H9 (cell line): ENCODE measurements at regions not wholly inside any gene's neighbourhood (a gene's known extent, or its start where the extent isn't known, plus 50 kb on each side); places are given as distances from the start of the nearest gene placed in this dataset.

Source experiments
- DNase-seq: peaks from one replicate; pipeline ENCODE4 v3.0.0-alpha.2; 2017
- H2AFZ ChIP-seq: one replicate; pipeline ENCODE4 v1.6.1; 2013; ENCODE audit warnings: mild to moderate bottlenecking, low read length, control low read depth, moderate library complexity
- H2AK5ac ChIP-seq: 2 replicates; pipeline ENCODE4 v1.6.1; 2013; ENCODE audit warnings: low read length, control low read depth, mixed read lengths; ENCODE audit not compliant: insufficient read length
- H2BK120ac ChIP-seq: one replicate; pipeline ENCODE4 v1.6.1; 2013; ENCODE audit warnings: low read depth, mild to moderate bottlenecking, low read length, control low read depth, inconsistent platforms; ENCODE audit not compliant: poor library complexity, severe bottlenecking
- H2BK12ac ChIP-seq: 2 replicates; pipeline ENCODE4 v1.6.1; 2013; ENCODE audit warnings: low read length, control low read depth, mixed read lengths, low read depth; ENCODE audit not compliant: insufficient read length
- H2BK15ac ChIP-seq: 2 replicates; pipeline ENCODE4 v1.6.1; 2013; ENCODE audit warnings: low read depth, low read length, control low read depth
- H2BK20ac ChIP-seq: one replicate; pipeline ENCODE4 v1.6.1; 2013; ENCODE audit warnings: low read depth, mild to moderate bottlenecking, low read length, control low read depth, inconsistent platforms; ENCODE audit not compliant: poor library complexity, severe bottlenecking
- H2BK5ac ChIP-seq: 2 replicates; pipeline ENCODE4 v1.6.1; 2013; ENCODE audit warnings: low read length, control low read depth, mixed read lengths; ENCODE audit not compliant: insufficient read length
- H3K14ac ChIP-seq: 2 replicates; pipeline ENCODE4 v1.6.1; 2013; ENCODE audit warnings: low read length, control low read depth; ENCODE audit not compliant: insufficient read depth
- H3K18ac ChIP-seq: 2 replicates; pipeline ENCODE4 v1.6.1; 2013; ENCODE audit warnings: low read depth, mild to moderate bottlenecking, mixed read lengths, low read length, control low read depth; ENCODE audit not compliant: insufficient read length
- H3K23ac ChIP-seq: 2 replicates; pipeline ENCODE4 v1.6.1; 2013; ENCODE audit warnings: low read length, control low read depth, mixed read lengths, low read depth; ENCODE audit not compliant: insufficient read length
- H3K23me2 ChIP-seq: 2 replicates; pipeline ENCODE4 v1.6.1; 2013; ENCODE audit warnings: low read depth, mild to moderate bottlenecking, mixed read lengths, low read length, control low read depth; ENCODE audit not compliant: insufficient read length, poor library complexity, severe bottlenecking
- H3K27ac ChIP-seq: 2 replicates; pipeline ENCODE4 v1.5.1; 2013; ENCODE audit warnings: low read length, control low read depth, mixed read lengths, low read depth; ENCODE audit not compliant: insufficient read length
- H3K27me3 ChIP-seq: 2 replicates; pipeline ENCODE4 v1.6.1; 2013; ENCODE audit warnings: low read length, control low read depth, inconsistent platforms; ENCODE audit not compliant: insufficient read depth
- H3K4ac ChIP-seq: 2 replicates; pipeline ENCODE4 v1.6.1; 2013; ENCODE audit warnings: low read depth, mild to moderate bottlenecking, control low read depth, inconsistent platforms, low read length, moderate library complexity
- H3K4me1 ChIP-seq: 2 replicates; pipeline ENCODE4 v1.6.1; 2013; ENCODE audit warnings: low read length, control low read depth, inconsistent platforms; ENCODE audit not compliant: insufficient read depth
- H3K4me2 ChIP-seq: 2 replicates; pipeline ENCODE4 v1.6.1; 2013; ENCODE audit warnings: low read length, control low read depth, mixed read lengths; ENCODE audit not compliant: insufficient read length, insufficient read depth
- H3K56ac ChIP-seq: 2 replicates; pipeline ENCODE4 v1.6.1; 2013; ENCODE audit warnings: low read depth, mild to moderate bottlenecking, mixed read lengths, low read length, control low read depth; ENCODE audit not compliant: insufficient read length
- H3K79me1 ChIP-seq: 2 replicates; pipeline ENCODE4 v1.6.1; 2013; ENCODE audit warnings: low read depth, mild to moderate bottlenecking, moderate library complexity, low read length, control low read depth, inconsistent platforms; ENCODE audit not compliant: insufficient read depth, poor library complexity, severe bottlenecking
- H3K79me2 ChIP-seq: 2 replicates; pipeline ENCODE4 v1.6.1; 2013; ENCODE audit warnings: low read length, control low read depth, inconsistent platforms; ENCODE audit not compliant: insufficient read depth
- H3K9ac ChIP-seq: 2 replicates; pipeline ENCODE4 v1.6.1; 2013; ENCODE audit warnings: low read length, control low read depth, mixed read lengths; ENCODE audit not compliant: insufficient read length; ENCODE audit errors: extremely low read depth
- H3K9me3 ChIP-seq: one replicate; pipeline ENCODE4 v1.6.1; 2013; ENCODE audit warnings: low read depth, low read length, inconsistent platforms; ENCODE audit not compliant: control insufficient read depth
- H3T11ph ChIP-seq: one replicate; pipeline ENCODE4 v1.6.1; 2013; ENCODE audit warnings: mild to moderate bottlenecking, low read length, control low read depth, inconsistent platforms
- H4K20me1 ChIP-seq: one replicate; pipeline ENCODE4 v1.6.1; 2013; ENCODE audit not compliant: control insufficient read depth, insufficient read length, insufficient read depth
- H4K5ac ChIP-seq: 2 replicates; pipeline ENCODE4 v1.6.1; 2013; ENCODE audit warnings: low read depth, mild to moderate bottlenecking, mixed read lengths, low read length, control low read depth; ENCODE audit not compliant: insufficient read length
- H4K8ac ChIP-seq: replicated peaks from 2 replicates; pipeline ENCODE4 v1.6.1; 2013; ENCODE audit warnings: low read length, control low read depth, mixed read lengths, low read depth; ENCODE audit not compliant: insufficient read length
- H4K91ac ChIP-seq: 2 replicates; pipeline ENCODE4 v1.6.1; 2013; ENCODE audit warnings: low read depth, mild to moderate bottlenecking, moderate library complexity, mixed read lengths, low read length, control low read depth; ENCODE audit not compliant: insufficient read length
- H3K27ac Mint-ChIP-seq, 3 experiments: 2 replicates in 2 of 3; 3 replicates in 1 of 3; pipeline ENCODE4 v1.8.0; 2020 to 2021; ENCODE audit warnings: mixed read lengths in 3 of 3, mild to moderate bottlenecking in 1 of 3, moderate library complexity in 1 of 3
- H3K27me3 Mint-ChIP-seq: 2 replicates; pipeline ENCODE4 v1.8.0; 2021; ENCODE audit warnings: low read depth, mild to moderate bottlenecking, moderate library complexity, mixed read lengths
- H3K36me3 Mint-ChIP-seq, 3 experiments: 2 replicates in 2 of 3; 3 replicates in 1 of 3; pipeline ENCODE4 v1.8.0; 2020 to 2021; ENCODE audit warnings: low read depth in 3 of 3, mixed read lengths in 3 of 3; ENCODE audit not compliant: insufficient read depth in 1 of 3
- H3K4me1 Mint-ChIP-seq, 2 experiments: 2 replicates each; pipeline ENCODE4 v1.8.0; 2020; ENCODE audit warnings: mixed read lengths in 2 of 2
- H3K4me3 Mint-ChIP-seq, 2 experiments: 2 replicates in 1 of 2; 3 replicates in 1 of 2; pipeline ENCODE4 v1.8.0; 2020 to 2021; ENCODE audit warnings: mild to moderate bottlenecking in 2 of 2, mixed read lengths in 2 of 2, moderate library complexity in 1 of 2
- H3K9me3 Mint-ChIP-seq, 2 experiments: 2 replicates in 1 of 2; 3 replicates in 1 of 2; pipeline ENCODE4 v1.8.0; 2020; ENCODE audit warnings: mild to moderate bottlenecking in 2 of 2, mixed read lengths in 2 of 2, moderate library complexity in 1 of 2
- WGBS: extraction: QIAGEN DNeasy Blood & Tissue Kit; methylation state at CpG from one replicate; pipeline ENCODE4 v1.1.7; 2013; ENCODE audit warnings: missing lambda C conversion rate, low lambda C conversion rate, mixed read lengths; ENCODE audit not compliant: insufficient read length; ENCODE audit errors: extremely low coverage; 5-methylcytosine and 5-hydroxymethylcytosine counted together
- TF ChIP-seq, protein P1 (sequence below): fragments of 200-600 bp; sonication (generic); conservative IDR thresholded peaks from 3 replicates; pipeline ENCODE4 v1.8.0; 2021; ENCODE audit warnings: antibody characterized with exemption, mild to moderate bottlenecking

- Histone ChIP-seq H4K20me1 (no peaks in the 10 kb centered on the region), H3K23me2 (no peaks in the 10 kb centered on the region), H4K8ac (no peak overlapping the region), H3K27ac (no peak overlapping the region), H2AFZ (no peak overlapping the region), H3K79me2 (no peaks in the 10 kb centered on the region), H3K14ac (no peak overlapping the region), H3K56ac (no peak overlapping the region), H3K4me2 (no peak overlapping the region), H4K5ac (no peak overlapping the region), H3K18ac (no peak overlapping the region), H2BK15ac (no peak overlapping the region), H3K4ac (no peak overlapping the region), H3K23ac (no peak overlapping the region), H2AK5ac (no peak overlapping the region), H3K9ac (no peak overlapping the region), H2BK20ac (no peak overlapping the region), H3K9me3 (no peaks in the 10 kb centered on the region), H4K91ac (no peak overlapping the region), H3K27me3 (no peaks in the 10 kb centered on the region), H2BK12ac (no peak overlapping the region), H3T11ph (no peak overlapping the region), H3K4me1 (no peaks in the 10 kb centered on the region), H2BK5ac (no peak overlapping the region), H2BK120ac (no peak overlapping the region), H3K79me1 (no peaks in the 10 kb centered on the region)
- Mint-ChIP-seq H3K4me3 (no peak overlapping the region), H3K27me3 (peaks cover 18% of the 10 kb centered on the region), H3K27ac (no peak overlapping the region), H3K9me3 (peaks cover under 1 to 1% of the 10 kb centered on the region in 2 experiments; a peak in 1 of 5 replicates), H3K4me1 (peaks cover 23% of the 10 kb centered on the region in 2 experiments), H3K36me3 (no peaks in the 10 kb centered on the region)
- TF ChIP-seq, protein P1, sequence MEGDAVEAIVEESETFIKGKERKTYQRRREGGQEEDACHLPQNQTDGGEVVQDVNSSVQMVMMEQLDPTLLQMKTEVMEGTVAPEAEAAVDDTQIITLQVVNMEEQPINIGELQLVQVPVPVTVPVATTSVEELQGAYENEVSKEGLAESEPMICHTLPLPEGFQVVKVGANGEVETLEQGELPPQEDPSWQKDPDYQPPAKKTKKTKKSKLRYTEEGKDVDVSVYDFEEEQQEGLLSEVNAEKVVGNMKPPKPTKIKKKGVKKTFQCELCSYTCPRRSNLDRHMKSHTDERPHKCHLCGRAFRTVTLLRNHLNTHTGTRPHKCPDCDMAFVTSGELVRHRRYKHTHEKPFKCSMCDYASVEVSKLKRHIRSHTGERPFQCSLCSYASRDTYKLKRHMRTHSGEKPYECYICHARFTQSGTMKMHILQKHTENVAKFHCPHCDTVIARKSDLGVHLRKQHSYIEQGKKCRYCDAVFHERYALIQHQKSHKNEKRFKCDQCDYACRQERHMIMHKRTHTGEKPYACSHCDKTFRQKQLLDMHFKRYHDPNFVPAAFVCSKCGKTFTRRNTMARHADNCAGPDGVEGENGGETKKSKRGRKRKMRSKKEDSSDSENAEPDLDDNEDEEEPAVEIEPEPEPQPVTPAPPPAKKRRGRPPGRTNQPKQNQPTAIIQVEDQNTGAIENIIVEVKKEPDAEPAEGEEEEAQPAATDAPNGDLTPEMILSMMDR, result no peak
- no CpG with 5 or more reads among the region's 3 CpGs for WGBS
- DNase-seq, result no peak
These were observed 52.6 kb upstream of the AKAP13 start for GRCh38 chr15:85327820-85328219.
